ENCODE measurements at regions not wholly inside any gene's neighbourhood (a gene's known extent, or its start where the extent isn't known, plus 50 kb on each side); places are given as distances from the start of the nearest gene placed in this dataset.
A peak's percentile ranks its signal among the peaks of the same experiment; 100 is the strongest.

GRCh38 chr10:42482411-42482810 lies 156.0 kb downstream of the ZNF33B start:
- DNase-seq = no peak
- no peak overlapping the region for H3K27ac ChIP-seq
- WGBS, 2 donors = 39 to 63% methylated on average over 1 of the region's 1 CpG
- no peaks in the 10 kb centered on the region for H3K4me1 ChIP-seq
- H3K27me3 ChIP-seq = no peaks in the 10 kb centered on the region
- no peak overlapping the region for H3K4me3 ChIP-seq
- no peaks in the 10 kb centered on the region for H3K36me3 ChIP-seq
- TF ChIP-seq CTCF (IDR thresholded peaks at IDR 0.05) (no peak), POLR2A (IDR thresholded peaks at IDR 0.05) (no peak)
- intact Hi-C loops (cut with DNase I) = no loop called here
- H3K9me3 ChIP-seq = no peaks in the 10 kb centered on the region

GRCh38 chr10:42479057-42479456 lies 159.3 kb downstream of the ZNF33B start:
- Histone ChIP-seq H3K4me3 (no peak overlapping the region), H3K27ac (no peak overlapping the region), H3K27me3 (peaks cover 0 to 20% (median 0%) of the 10 kb centered on the region in 4 donors), H3K4me1 (peaks cover 0 to 9% (median 0%) of the 10 kb centered on the region in 3 donors), H3K9me3 (no peaks in the 10 kb centered on the region), H3K36me3 (no peaks in the 10 kb centered on the region)
- intact Hi-C loops (cut with DNase I) = no loop called here
- TF ChIP-seq CTCF (IDR thresholded peaks at IDR 0.05) = no peak
- TF ChIP-seq POLR2A (IDR thresholded peaks at IDR 0.05) = no peak
- WGBS, 2 donors = 100% methylated on average over 1 of the region's 1 CpG
- DNase-seq = no peak

- Histone ChIP-seq H3K4me1 (peaks cover 0 to 9% (median 0%) of the 10 kb centered on the region in 3 donors), H3K4me3 (no peak overlapping the region), H3K27me3 (peaks cover 0 to 20% (median 0%) of the 10 kb centered on the region in 4 donors), H3K36me3 (no peaks in the 10 kb centered on the region), H3K27ac (no peak overlapping the region), H3K9me3 (no peaks in the 10 kb centered on the region)
- 77 to 93% methylated on average over 7 to 19 of the region's 19 CpGs for WGBS, 2 donors
- DNase-seq = no peak
- intact Hi-C loops (cut with DNase I) = no loop called here
- TF ChIP-seq CTCF (IDR thresholded peaks at IDR 0.05) (no peak), POLR2A (IDR thresholded peaks at IDR 0.05) (no peak)
Measured at GRCh38 chr10:42477170-42477569, 161.2 kb downstream of the ZNF33B start.

- Histone ChIP-seq H3K27me3 (peaks cover 0 to 20% (median 0%) of the 10 kb centered on the region in 4 donors), H3K4me1 (peaks cover 0 to 9% (median 0%) of the 10 kb centered on the region in 3 donors), H3K36me3 (no peaks in the 10 kb centered on the region), H3K4me3 (peak overlapping the region; percentile 37 to 59 (median 46)), H3K27ac (no peak overlapping the region), H3K9me3 (no peaks in the 10 kb centered on the region)
- WGBS, 2 donors = 6 to 43% methylated on average over 1 to 3 of the region's 20 CpGs
- no peak for DNase-seq
- intact Hi-C loops (cut with DNase I) = no loop called here
- TF ChIP-seq CTCF (IDR thresholded peaks at IDR 0.05) = no peak
Measured at GRCh38 chr10:42476101-42476500, 162.3 kb downstream of the ZNF33B start.

- TF ChIP-seq CTCF (IDR thresholded peaks at IDR 0.05) (no peak), POLR2A (IDR thresholded peaks at IDR 0.05) (no peak)
- DNase-seq = no peak
- intact Hi-C loops (cut with DNase I) = no loop called here
- Histone ChIP-seq H3K4me3 (peak overlapping the region; percentile 37 to 59 (median 46)), H3K9me3 (no peaks in the 10 kb centered on the region), H3K27me3 (peaks cover 0 to 20% (median 0%) of the 10 kb centered on the region in 4 donors), H3K27ac (no peak overlapping the region), H3K4me1 (peaks cover 0 to 9% (median 0%) of the 10 kb centered on the region in 3 donors), H3K36me3 (no peaks in the 10 kb centered on the region)
- 41 to 63% methylated on average over 18 to 24 of the region's 52 CpGs for WGBS, 2 donors
Measured at GRCh38 chr10:42475168-42476098, 162.9 kb downstream of the ZNF33B start.

Measured in esophagus squamous epithelium (tissue), 5 donors.